ENCODE measurements at regions not wholly inside any gene's neighbourhood (a gene's known extent, or its start where the extent isn't known, plus 50 kb on each side); places are given as distances from the start of the nearest gene placed in this dataset.

GRCh38 chr12:126487431-126487980, 1422.3 kb downstream of the AACS start:
- Mint-ChIP-seq H3K36me3 (ENCODE audit: insufficient read depth, unreplicated experiment) (no peaks in the 10 kb centered on the region), H3K9me3 (ENCODE audit: low read depth, unreplicated experiment) (peaks cover 8% of the 10 kb centered on the region), H3K4me3 (ENCODE audit: low read depth, unreplicated experiment) (no peak overlapping the region), H3K27ac (ENCODE audit: unreplicated experiment) (no peak overlapping the region), H3K4me1 (ENCODE audit: low read depth, unreplicated experiment) (peaks cover 13% of the 10 kb centered on the region), H3K27me3 (ENCODE audit: unreplicated experiment) (no peaks in the 10 kb centered on the region)
- CTCF ChIA-PET, result no interaction called here
- intact Hi-C loops (cut with micrococcal nuclease; ENCODE audit: unreplicated experiment), result no loop called here
- TF ChIP-seq CTCF (IDR thresholded peaks at IDR 0.05; ENCODE audit: unreplicated experiment), result no peak
- no peak for DNase-seq
- BruUV-seq (replicated peaks), result no TSS peak

GRCh38 chr12:126488806-126489205, 1423.6 kb downstream of the AACS start:
- TF ChIP-seq CTCF (IDR thresholded peaks at IDR 0.05; ENCODE audit: unreplicated experiment), result no peak
- H3K9me3 Mint-ChIP-seq (ENCODE audit: low read depth, unreplicated experiment), result peaks cover 8% of the 10 kb centered on the region
- CTCF ChIA-PET, result no interaction called here
- H3K4me1 Mint-ChIP-seq (ENCODE audit: low read depth, unreplicated experiment), result peaks cover 10% of the 10 kb centered on the region
- no peak overlapping the region for H3K4me3 Mint-ChIP-seq (ENCODE audit: low read depth, unreplicated experiment)
- DNase-seq, result no peak
- no peak overlapping the region for H3K27ac Mint-ChIP-seq (ENCODE audit: unreplicated experiment)
- peaks cover 5% of the 10 kb centered on the region for H3K36me3 Mint-ChIP-seq (ENCODE audit: insufficient read depth, unreplicated experiment)
- H3K27me3 Mint-ChIP-seq (ENCODE audit: unreplicated experiment), result no peaks in the 10 kb centered on the region
- intact Hi-C loops (cut with micrococcal nuclease; ENCODE audit: unreplicated experiment), result no loop called here
- no TSS peak for BruUV-seq (replicated peaks)

DNA sequence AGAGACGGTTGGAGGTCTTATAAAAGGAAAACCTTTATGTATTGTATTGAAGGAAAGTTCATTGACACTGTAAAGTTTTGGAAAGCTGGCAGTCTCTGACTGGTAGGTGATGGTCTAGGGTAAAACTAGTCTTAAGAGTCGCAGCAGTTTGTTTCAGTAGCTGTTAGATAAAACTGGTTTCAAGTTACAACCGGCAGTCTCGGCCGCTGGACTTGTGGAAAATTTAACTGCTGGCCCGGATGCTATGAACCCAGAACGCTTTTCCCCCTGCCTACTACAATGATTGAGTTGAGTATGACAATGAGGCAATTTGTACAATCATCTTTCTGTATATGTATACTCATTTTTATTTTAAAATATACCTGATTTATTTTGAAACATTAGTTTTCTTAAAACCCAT, 1426.9 kb downstream of the AACS start:
- Mint-ChIP-seq H3K27ac (ENCODE audit: unreplicated experiment) (no peak overlapping the region), H3K27me3 (ENCODE audit: unreplicated experiment) (no peaks in the 10 kb centered on the region), H3K9me3 (ENCODE audit: low read depth, unreplicated experiment) (peaks cover 5% of the 10 kb centered on the region), H3K36me3 (ENCODE audit: insufficient read depth, unreplicated experiment) (peaks cover 5% of the 10 kb centered on the region), H3K4me3 (ENCODE audit: low read depth, unreplicated experiment) (no peak overlapping the region), H3K4me1 (ENCODE audit: low read depth, unreplicated experiment) (peaks cover 16% of the 10 kb centered on the region)
- no peak for DNase-seq
- TF ChIP-seq CTCF (IDR thresholded peaks at IDR 0.05; ENCODE audit: unreplicated experiment), result no peak
- no TSS peak for BruUV-seq (replicated peaks)
- CTCF ChIA-PET, result interaction anchor here (0.6 kb wide), 1 partner anchor 24 kb away, joined by 4 read pairs; no protein-coding TSS in a partner anchor
- intact Hi-C loops (cut with micrococcal nuclease; ENCODE audit: unreplicated experiment), result no loop called here

GRCh38 chr12:126493366-126494108, 1428.3 kb downstream of the AACS start:
- H3K27ac Mint-ChIP-seq (ENCODE audit: unreplicated experiment), result peak overlapping the region; percentile 78
- intact Hi-C loops (cut with micrococcal nuclease; ENCODE audit: unreplicated experiment), result no loop called here
- peaks cover 16% of the 10 kb centered on the region for H3K4me1 Mint-ChIP-seq (ENCODE audit: low read depth, unreplicated experiment)
- peaks cover 5% of the 10 kb centered on the region for H3K9me3 Mint-ChIP-seq (ENCODE audit: low read depth, unreplicated experiment)
- H3K4me3 Mint-ChIP-seq (ENCODE audit: low read depth, unreplicated experiment), result peak overlapping the region; percentile 37
- CTCF ChIA-PET, result interaction anchor here (0.7 kb wide), 1 partner anchor 301 kb away, joined by 3 read pairs; no protein-coding TSS in a partner anchor
- peaks cover 5% of the 10 kb centered on the region for H3K36me3 Mint-ChIP-seq (ENCODE audit: insufficient read depth, unreplicated experiment)
- no peak for TF ChIP-seq CTCF (IDR thresholded peaks at IDR 0.05; ENCODE audit: unreplicated experiment)
- TSS peak; percentile 37 for BruUV-seq (replicated peaks)
- peak; percentile 51 for DNase-seq
- no peaks in the 10 kb centered on the region for H3K27me3 Mint-ChIP-seq (ENCODE audit: unreplicated experiment)
